IMR-90 (cell line): ENCODE measurements at regions not wholly inside any gene's neighbourhood (a gene's known extent, or its start where the extent isn't known, plus 50 kb on each side); places are given as distances from the start of the nearest gene placed in this dataset.

Experiments used
- ATAC-seq: fragments of 200-7000 bp; cut with Tn5 transposase; 2 replicates; pipeline ENCODE4 v1.9.1; 2020; ENCODE audit warnings: low read depth, mild to moderate bottlenecking, moderate library complexity
- BruUV-seq: library from RNA; stranded (reverse); fragments of 400-500 nt; replicated peaks from 2 replicates; lab custom pipeline; 2021; lab: Mats Ljungman, UMichigan
- CTCF ChIA-PET: fragments of 300-600 bp; formaldehyde crosslinking; extraction: SDS; loops from one replicate; lab custom pipeline; 2021; ENCODE audit warnings: antibody characterized with exemption; lab: Yijun Ruan, JAX
- POLR2A ChIA-PET: fragments of 300-600 bp; sonication (Branson Sonifier 250); formaldehyde crosslinking; loops from one replicate; lab custom pipeline; 2022; ENCODE audit warnings: antibody characterized with exemption; ENCODE audit not compliant: unreplicated experiment; lab: Charles Lee
- DNase-seq: peaks from one replicate; pipeline ENCODE4 v3.0.0; 2013
- H2AFZ ChIP-seq: replicated peaks from 2 replicates; pipeline ENCODE3; 2013; ENCODE audit warnings: low read length, mild to moderate bottlenecking; ENCODE audit not compliant: poor library complexity
- H2AK5ac ChIP-seq: 2 replicates; pipeline ENCODE4 v1.6.1; 2013; ENCODE audit warnings: low read depth, low read length, inconsistent platforms
- H2AK9ac ChIP-seq: replicated peaks from 2 replicates; pipeline ENCODE3; 2013; ENCODE audit warnings: mild to moderate bottlenecking, low read depth, low read length, moderate library complexity; ENCODE audit not compliant: poor library complexity
- H2BK120ac ChIP-seq: 2 replicates; pipeline ENCODE4 v1.6.1; 2013; ENCODE audit warnings: low read depth, low read length, inconsistent platforms
- H2BK15ac ChIP-seq: 3 replicates; pipeline ENCODE4 v1.6.1; 2013; ENCODE audit warnings: low read depth, low read length, inconsistent platforms
- H2BK20ac ChIP-seq: 2 replicates; pipeline ENCODE4 v1.6.1; 2013; ENCODE audit warnings: low read depth, mild to moderate bottlenecking, inconsistent platforms, low read length, moderate library complexity
- H2BK5ac ChIP-seq: 2 replicates; pipeline ENCODE4 v1.6.1; 2013; ENCODE audit warnings: mild to moderate bottlenecking, low read depth, low read length, inconsistent platforms; ENCODE audit not compliant: poor library complexity, severe bottlenecking
- H3K14ac ChIP-seq: replicated peaks from 2 replicates; pipeline ENCODE4 v1.6.1; 2013; ENCODE audit warnings: low read depth, low read length, inconsistent platforms
- H3K18ac ChIP-seq: 2 replicates; pipeline ENCODE4 v1.6.1; 2013; ENCODE audit warnings: low read depth, low read length, control low read depth
- H3K23ac ChIP-seq: 2 replicates; pipeline ENCODE4 v1.6.1; 2013; ENCODE audit warnings: low read depth, low read length, inconsistent platforms
- H3K27ac ChIP-seq: 2 replicates; pipeline ENCODE4 v1.5.1; 2013; ENCODE audit warnings: mild to moderate bottlenecking, control low read depth, low read length; ENCODE audit not compliant: insufficient read depth
- H3K27me3 ChIP-seq: 2 replicates; pipeline ENCODE4 v1.6.1; 2013; ENCODE audit warnings: low read length; ENCODE audit not compliant: control insufficient read depth, insufficient read depth
- H3K36me3 ChIP-seq: 2 replicates; pipeline ENCODE4 v1.6.1; 2013; ENCODE audit warnings: low read length, mixed read lengths; ENCODE audit not compliant: control insufficient read depth, insufficient read depth
- H3K4ac ChIP-seq: 2 replicates; pipeline ENCODE4 v1.6.1; 2013; ENCODE audit warnings: low read depth, low read length, inconsistent platforms
- H3K4me1 ChIP-seq: 2 replicates; pipeline ENCODE4 v1.6.1; 2013; ENCODE audit warnings: low read length, mixed read lengths; ENCODE audit not compliant: control insufficient read depth, insufficient read depth
- H3K4me2 ChIP-seq: 2 replicates; pipeline ENCODE4 v1.6.1; 2013; ENCODE audit warnings: low read depth, mild to moderate bottlenecking, control low read depth, low read length, moderate library complexity
- H3K4me3 ChIP-seq: 2 replicates; pipeline ENCODE4 v1.5.1; 2013; ENCODE audit warnings: low read depth, mild to moderate bottlenecking, control low read depth, low read length, moderate library complexity; ENCODE audit not compliant: insufficient read depth
- H3K56ac ChIP-seq: 2 replicates; pipeline ENCODE4 v1.6.1; 2013; ENCODE audit warnings: low read length, inconsistent platforms; ENCODE audit not compliant: insufficient read depth; ENCODE audit errors: extremely low read depth
- H3K79me1 ChIP-seq, 2 experiments: 2 replicates each; pipeline ENCODE4 v1.6.1; 2013; ENCODE audit warnings: low read length in 2 of 2, inconsistent platforms in 1 of 2, low read depth in 1 of 2
- H3K9ac ChIP-seq: 2 replicates; pipeline ENCODE4 v1.6.1; 2013; ENCODE audit warnings: low read depth, low read length, control low read depth
- H3K9me1 ChIP-seq: 2 replicates; pipeline ENCODE4 v1.6.1; 2013; ENCODE audit warnings: low read length, inconsistent platforms; ENCODE audit not compliant: insufficient read depth
- H3K9me3 ChIP-seq: 2 replicates; pipeline ENCODE4 v1.6.1; 2013; ENCODE audit warnings: low read length; ENCODE audit not compliant: control insufficient read depth, insufficient read depth
- H4K20me1 ChIP-seq: 2 replicates; pipeline ENCODE4 v1.6.1; 2013; ENCODE audit warnings: low read length, inconsistent platforms; ENCODE audit not compliant: insufficient read depth
- H4K5ac ChIP-seq: 2 replicates; pipeline ENCODE4 v1.6.1; 2013; ENCODE audit warnings: mild to moderate bottlenecking, low read depth, low read length, control low read depth
- H4K8ac ChIP-seq, 2 experiments: 2 replicates each; pipeline ENCODE4 v1.6.1; 2013; ENCODE audit warnings: low read depth in 2 of 2, low read length in 2 of 2, control low read depth in 1 of 2, inconsistent platforms in 1 of 2
- H4K91ac ChIP-seq: 2 replicates; pipeline ENCODE4 v1.6.1; 2013; ENCODE audit warnings: low read depth, low read length, inconsistent platforms; ENCODE audit not compliant: insufficient read depth
- BHLHE40 ChIP-seq: fragments of 150-350 bp; IDR thresholded peaks from 2 replicates; pipeline ENCODE4 v1.6.1; 2016; ENCODE audit warnings: mild to moderate bottlenecking, low read depth, low read length
- CEBPB ChIP-seq: IDR thresholded peaks from 2 replicates; pipeline ENCODE4 v1.6.1; 2012; ENCODE audit warnings: low read depth, low read length, improper control_type of control experiment
- CHD1 ChIP-seq: IDR thresholded peaks from 2 replicates; pipeline ENCODE4 v1.6.1; 2012; ENCODE audit warnings: low read depth, low read length, improper control_type of control experiment
- MAZ ChIP-seq: IDR thresholded peaks from 2 replicates; pipeline ENCODE4 v1.6.1; 2012; ENCODE audit warnings: low read depth, mild to moderate bottlenecking, low read length, improper control_type of control experiment, moderate library complexity, borderline replicate concordance
- RCOR1 ChIP-seq: IDR thresholded peaks from 2 replicates; pipeline ENCODE4 v1.6.1; 2012; ENCODE audit warnings: mild to moderate bottlenecking, low read length, improper control_type of control experiment; ENCODE audit not compliant: insufficient replicate concordance
- RFX5 ChIP-seq: IDR thresholded peaks from 2 replicates; pipeline ENCODE4 v1.8.0; 2012; ENCODE audit warnings: low read depth, mild to moderate bottlenecking, low read length, moderate library complexity
- SMC3 ChIP-seq: fragments of 150-350 bp; IDR thresholded peaks from 2 replicates; pipeline ENCODE4 v1.6.1; 2016; ENCODE audit warnings: low read depth, mild to moderate bottlenecking, antibody characterized with exemption, low read length, moderate library complexity
- WGBS, 2 experiments: methylation state at CpG; one replicate each; pipeline versions ENCODE4 v1.1.5 to v1.1.7; 2013; ENCODE audit warnings: missing lambda C conversion rate in 2 of 2; ENCODE audit not compliant: insufficient read length in 1 of 2; ENCODE audit errors: extremely low coverage in 2 of 2; 5-methylcytosine and 5-hydroxymethylcytosine counted together
- dilution Hi-C: fragments of 300-500 bp; cut with HindIII; formaldehyde crosslinking; loops from one replicate; pipeline ENCODE4 v1.14.3; 2018; ENCODE audit warnings: low sequenced_read_pairs; ENCODE audit not compliant: unreplicated experiment
- in situ Hi-C: fragments of 300-500 bp; cut with MboI; formaldehyde crosslinking; loops from 3 replicates; pipeline ENCODE4 v1.14.3; 2019; ENCODE audit warnings: low sequenced_read_pairs, inconsistent platforms, mixed read lengths
- intact Hi-C: fragments of 100-400 bp; cut with micrococcal nuclease; formaldehyde crosslinking; loops from 2 replicates; pipeline ENCODE4 v1.10.0; 2022
- TF ChIP-seq, protein P1 (sequence below): conservative IDR thresholded peaks from 2 replicates; pipeline ENCODE4 v1.5.1; 2012; ENCODE audit warnings: mild to moderate bottlenecking, low read depth, low read length, improper control_type of control experiment
- TF ChIP-seq, protein P2 (sequence below): fragments of 150-350 bp; IDR thresholded peaks from 2 replicates; pipeline ENCODE4 v1.6.1; 2017; ENCODE audit warnings: mild to moderate bottlenecking, antibody characterized with exemption, low read length, low read depth
- TF ChIP-seq, protein P3 (sequence below): fragments of 150-350 bp; IDR thresholded peaks from 2 replicates; pipeline ENCODE4 v1.6.1; 2016; ENCODE audit warnings: low read depth, mild to moderate bottlenecking, low read length, moderate library complexity, borderline replicate concordance

DNA sequence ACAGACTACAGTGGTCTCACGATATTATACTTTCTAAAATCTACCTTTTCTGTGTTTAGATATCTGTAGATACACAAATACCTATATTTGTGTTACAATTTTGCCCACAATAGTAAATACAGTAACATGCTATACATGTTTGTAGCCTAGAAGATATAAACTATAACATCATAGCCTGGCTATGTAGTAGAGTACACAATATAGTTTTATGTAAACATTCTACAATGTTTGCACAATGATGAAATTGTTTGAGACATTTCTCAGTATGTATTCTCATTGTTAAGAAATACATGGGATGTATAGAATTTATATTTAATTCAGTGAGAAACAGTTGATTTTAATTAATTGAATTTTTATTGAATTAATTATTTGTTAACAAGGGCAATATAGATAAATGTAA lies 1367.0 kb downstream of the OTOL1 start:
- H3K27me3 ChIP-seq: no peaks in the 10 kb centered on the region
- no CpG with 5 or more reads among the region's 1 CpG for WGBS, 2 experiments
- H3K9ac ChIP-seq: no peak overlapping the region
- H3K4ac ChIP-seq: no peak overlapping the region
- ChIA-PET POLR2A (no interaction called here), CTCF (no interaction called here)
- no peak overlapping the region for H2BK120ac ChIP-seq
- H4K8ac ChIP-seq: no peak overlapping the region
- dilution Hi-C loops (no loop called here), intact Hi-C loops (no loop called here), in situ Hi-C loops (no loop called here)
- no peak overlapping the region for H3K23ac ChIP-seq
- no peak overlapping the region for H2BK15ac ChIP-seq
- H2BK5ac ChIP-seq: no peak overlapping the region
- H3K36me3 ChIP-seq: no peaks in the 10 kb centered on the region
- H3K4me3 ChIP-seq: no peak overlapping the region
- DNase-seq (peak; percentile 9), ATAC-seq (peak; percentile 17; the same call in 1 of the 2 replicates)
- no peak overlapping the region for H3K27ac ChIP-seq
- no TSS peak for BruUV-seq
- no peaks in the 10 kb centered on the region for H3K9me3 ChIP-seq
- H2AK5ac ChIP-seq: no peak overlapping the region
- H3K79me1 ChIP-seq: no peaks in the 10 kb centered on the region
- no peak overlapping the region for H2BK20ac ChIP-seq
- no peak overlapping the region for H3K18ac ChIP-seq
- no peak overlapping the region for H3K56ac ChIP-seq
- H3K14ac ChIP-seq: no peak overlapping the region
- no peak overlapping the region for H4K5ac ChIP-seq
- no peaks in the 10 kb centered on the region for H3K4me1 ChIP-seq
- no peak overlapping the region for H2AFZ ChIP-seq
- H4K20me1 ChIP-seq: no peaks in the 10 kb centered on the region
- no peaks in the 10 kb centered on the region for H3K9me1 ChIP-seq
- TF ChIP-seq RCOR1 (no peak), MAZ (no peak), CEBPB (no peak), SMC3 (no peak), CHD1 (no peak), BHLHE40 (no peak), RFX5 (no peak)
- TF ChIP-seq, protein P1, sequence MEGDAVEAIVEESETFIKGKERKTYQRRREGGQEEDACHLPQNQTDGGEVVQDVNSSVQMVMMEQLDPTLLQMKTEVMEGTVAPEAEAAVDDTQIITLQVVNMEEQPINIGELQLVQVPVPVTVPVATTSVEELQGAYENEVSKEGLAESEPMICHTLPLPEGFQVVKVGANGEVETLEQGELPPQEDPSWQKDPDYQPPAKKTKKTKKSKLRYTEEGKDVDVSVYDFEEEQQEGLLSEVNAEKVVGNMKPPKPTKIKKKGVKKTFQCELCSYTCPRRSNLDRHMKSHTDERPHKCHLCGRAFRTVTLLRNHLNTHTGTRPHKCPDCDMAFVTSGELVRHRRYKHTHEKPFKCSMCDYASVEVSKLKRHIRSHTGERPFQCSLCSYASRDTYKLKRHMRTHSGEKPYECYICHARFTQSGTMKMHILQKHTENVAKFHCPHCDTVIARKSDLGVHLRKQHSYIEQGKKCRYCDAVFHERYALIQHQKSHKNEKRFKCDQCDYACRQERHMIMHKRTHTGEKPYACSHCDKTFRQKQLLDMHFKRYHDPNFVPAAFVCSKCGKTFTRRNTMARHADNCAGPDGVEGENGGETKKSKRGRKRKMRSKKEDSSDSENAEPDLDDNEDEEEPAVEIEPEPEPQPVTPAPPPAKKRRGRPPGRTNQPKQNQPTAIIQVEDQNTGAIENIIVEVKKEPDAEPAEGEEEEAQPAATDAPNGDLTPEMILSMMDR: no peak
- TF ChIP-seq, protein P2, sequence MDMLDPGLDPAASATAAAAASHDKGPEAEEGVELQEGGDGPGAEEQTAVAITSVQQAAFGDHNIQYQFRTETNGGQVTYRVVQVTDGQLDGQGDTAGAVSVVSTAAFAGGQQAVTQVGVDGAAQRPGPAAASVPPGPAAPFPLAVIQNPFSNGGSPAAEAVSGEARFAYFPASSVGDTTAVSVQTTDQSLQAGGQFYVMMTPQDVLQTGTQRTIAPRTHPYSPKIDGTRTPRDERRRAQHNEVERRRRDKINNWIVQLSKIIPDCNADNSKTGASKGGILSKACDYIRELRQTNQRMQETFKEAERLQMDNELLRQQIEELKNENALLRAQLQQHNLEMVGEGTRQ: no peak
- TF ChIP-seq, protein P3, sequence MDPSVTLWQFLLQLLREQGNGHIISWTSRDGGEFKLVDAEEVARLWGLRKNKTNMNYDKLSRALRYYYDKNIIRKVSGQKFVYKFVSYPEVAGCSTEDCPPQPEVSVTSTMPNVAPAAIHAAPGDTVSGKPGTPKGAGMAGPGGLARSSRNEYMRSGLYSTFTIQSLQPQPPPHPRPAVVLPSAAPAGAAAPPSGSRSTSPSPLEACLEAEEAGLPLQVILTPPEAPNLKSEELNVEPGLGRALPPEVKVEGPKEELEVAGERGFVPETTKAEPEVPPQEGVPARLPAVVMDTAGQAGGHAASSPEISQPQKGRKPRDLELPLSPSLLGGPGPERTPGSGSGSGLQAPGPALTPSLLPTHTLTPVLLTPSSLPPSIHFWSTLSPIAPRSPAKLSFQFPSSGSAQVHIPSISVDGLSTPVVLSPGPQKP: no peak
- no peak overlapping the region for H2AK9ac ChIP-seq
- no peak overlapping the region for H3K4me2 ChIP-seq
- no peak overlapping the region for H4K91ac ChIP-seq
